ENCODE measurements at regions not wholly inside any gene's neighbourhood (a gene's known extent, or its start where the extent isn't known, plus 50 kb on each side); places are given as distances from the start of the nearest gene placed in this dataset.

DNA sequence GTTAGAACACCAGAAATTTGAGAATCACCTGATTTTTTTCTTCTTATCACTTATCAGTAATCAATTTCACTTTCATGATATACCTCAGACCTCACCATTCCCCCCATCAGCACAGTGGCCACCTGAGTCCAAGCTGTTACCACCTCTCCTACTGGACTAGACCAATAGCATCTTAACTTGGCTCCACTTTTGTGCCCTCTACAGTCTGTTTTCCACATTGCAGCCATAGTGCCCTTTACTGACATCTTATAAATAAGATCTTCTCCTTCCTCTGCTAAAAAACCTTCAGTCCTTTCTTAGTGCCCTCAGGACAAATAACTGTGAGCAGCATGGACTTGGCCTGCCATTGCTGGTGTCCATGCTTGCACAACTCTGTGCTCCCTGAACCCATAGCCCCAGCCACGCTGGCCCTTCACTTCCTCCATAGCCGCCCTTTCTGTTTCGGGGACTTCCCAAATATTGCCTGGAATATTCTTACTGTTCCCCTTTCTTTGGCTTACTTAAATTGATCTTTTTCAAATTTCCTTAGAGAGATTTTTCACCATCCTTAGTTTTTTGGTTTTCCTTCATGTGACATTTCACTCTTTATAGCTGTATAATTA is 380.8 kb downstream of the LMO7 start:
- TF ChIP-seq, protein P1, sequence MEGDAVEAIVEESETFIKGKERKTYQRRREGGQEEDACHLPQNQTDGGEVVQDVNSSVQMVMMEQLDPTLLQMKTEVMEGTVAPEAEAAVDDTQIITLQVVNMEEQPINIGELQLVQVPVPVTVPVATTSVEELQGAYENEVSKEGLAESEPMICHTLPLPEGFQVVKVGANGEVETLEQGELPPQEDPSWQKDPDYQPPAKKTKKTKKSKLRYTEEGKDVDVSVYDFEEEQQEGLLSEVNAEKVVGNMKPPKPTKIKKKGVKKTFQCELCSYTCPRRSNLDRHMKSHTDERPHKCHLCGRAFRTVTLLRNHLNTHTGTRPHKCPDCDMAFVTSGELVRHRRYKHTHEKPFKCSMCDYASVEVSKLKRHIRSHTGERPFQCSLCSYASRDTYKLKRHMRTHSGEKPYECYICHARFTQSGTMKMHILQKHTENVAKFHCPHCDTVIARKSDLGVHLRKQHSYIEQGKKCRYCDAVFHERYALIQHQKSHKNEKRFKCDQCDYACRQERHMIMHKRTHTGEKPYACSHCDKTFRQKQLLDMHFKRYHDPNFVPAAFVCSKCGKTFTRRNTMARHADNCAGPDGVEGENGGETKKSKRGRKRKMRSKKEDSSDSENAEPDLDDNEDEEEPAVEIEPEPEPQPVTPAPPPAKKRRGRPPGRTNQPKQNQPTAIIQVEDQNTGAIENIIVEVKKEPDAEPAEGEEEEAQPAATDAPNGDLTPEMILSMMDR (conservative IDR thresholded peaks at IDR 0.05): peak; percentile 59
- no peak for TF ChIP-seq EZH2 (IDR thresholded peaks at IDR 0.05; ENCODE audit: low read depth)
